H1 (cell line): ENCODE measurements at regions not wholly inside any gene's neighbourhood (a gene's known extent, or its start where the extent isn't known, plus 50 kb on each side); places are given as distances from the start of the nearest gene placed in this dataset.

ENCODE experiments used
- CTCF ChIA-PET: fragments of 300-600 bp; sonication (Branson Sonifier 250); formaldehyde crosslinking; loops from one replicate; lab custom pipeline; 2021; ENCODE audit not compliant: partially characterized antibody; lab: Charles Lee
- POLR2A ChIA-PET: fragments of 300-600 bp; sonication (Branson Sonifier 250); formaldehyde crosslinking; loops from one replicate; lab custom pipeline; 2021; ENCODE audit warnings: inconsistent platforms; ENCODE audit not compliant: partially characterized antibody; lab: Charles Lee
- DNase-seq, 2 experiments: peaks; one replicate each; pipeline versions ENCODE4 v3.0.0 to v3.0.0-alpha.2; 2010 to 2022; ENCODE audit warnings: low spot score in 2 of 2, low read depth in 1 of 2, mixed read lengths in 1 of 2
- FAIRE-seq: peaks from 2 replicates; lab custom pipeline; 2011; peaks lifted over from hg19 to GRCh38; lab: Jason Lieb, UNC
- H2AFZ ChIP-seq: 2 replicates; pipeline ENCODE4 v1.8.1; 2012; ENCODE audit warnings: low read length, inconsistent platforms
- H2AK5ac ChIP-seq: 2 replicates; pipeline ENCODE4 v1.6.1; 2013; ENCODE audit warnings: low read depth, low read length
- H2BK120ac ChIP-seq: replicated peaks from 2 replicates; pipeline ENCODE3; 2013; ENCODE audit warnings: low read depth, low read length, inconsistent platforms
- H2BK12ac ChIP-seq: 2 replicates; pipeline ENCODE4 v1.6.1; 2013; ENCODE audit warnings: low read depth, low read length
- H2BK15ac ChIP-seq: 2 replicates; pipeline ENCODE4 v1.6.1; 2013; ENCODE audit warnings: low read length
- H2BK20ac ChIP-seq: 2 replicates; pipeline ENCODE4 v1.6.1; 2013; ENCODE audit warnings: low read length
- H2BK5ac ChIP-seq: 2 replicates; pipeline ENCODE4 v1.6.1; 2013; ENCODE audit warnings: low read depth, low read length
- H3K14ac ChIP-seq: 2 replicates; pipeline ENCODE4 v1.6.1; 2013; ENCODE audit warnings: inconsistent platforms; ENCODE audit not compliant: insufficient read length
- H3K18ac ChIP-seq: 2 replicates; pipeline ENCODE4 v1.6.1; 2013; ENCODE audit warnings: low read length; ENCODE audit errors: extremely low read depth
- H3K23ac ChIP-seq: 2 replicates; pipeline ENCODE4 v1.6.1; 2013; ENCODE audit warnings: inconsistent platforms; ENCODE audit not compliant: insufficient read length
- H3K23me2 ChIP-seq: 2 replicates; pipeline ENCODE4 v1.6.1; 2013; ENCODE audit warnings: low read depth, low read length
- H3K27ac ChIP-seq: 2 replicates; pipeline ENCODE4 v1.6.1; 2011; ENCODE audit warnings: low read depth, low read length, inconsistent platforms
- H3K27me3 ChIP-seq, 4 experiments: replicated peaks in 1 of 4; 1 replicate in 1 of 4; 2 replicates in 3 of 4; pipeline versions ENCODE4 v1.6.1 to v1.8.1; 2011 to 2013; ENCODE audit warnings: low read length in 3 of 4, mild to moderate bottlenecking in 3 of 4, inconsistent platforms in 2 of 4, mixed read lengths in 2 of 4, moderate library complexity in 1 of 4; ENCODE audit not compliant: control insufficient read depth in 3 of 4, insufficient read depth in 3 of 4; ENCODE audit errors: extremely low read depth in 1 of 4
- H3K36me3 ChIP-seq, 4 experiments: 2 replicates each; pipeline versions ENCODE4 v1.6.1 to v1.8.1; 2011 to 2013; ENCODE audit warnings: mild to moderate bottlenecking in 4 of 4, low read length in 3 of 4, moderate library complexity in 2 of 4, control low read depth in 1 of 4, inconsistent platforms in 1 of 4; ENCODE audit not compliant: insufficient read depth in 4 of 4, control insufficient read depth in 2 of 4
- H3K4ac ChIP-seq: replicated peaks from 2 replicates; pipeline ENCODE3; 2013; ENCODE audit warnings: low read length, low read depth, mixed read lengths, inconsistent platforms; ENCODE audit not compliant: insufficient read length
- H3K4me1 ChIP-seq, 4 experiments: replicated peaks in 1 of 4; 1 replicate in 1 of 4; 2 replicates in 3 of 4; pipeline versions ENCODE4 v1.6.1 to v1.8.1; 2011 to 2013; ENCODE audit warnings: low read length in 3 of 4, inconsistent platforms in 2 of 4, mixed read lengths in 1 of 4; ENCODE audit not compliant: insufficient read depth in 4 of 4, control insufficient read depth in 3 of 4
- H3K4me2 ChIP-seq, 2 experiments: 2 replicates each; pipeline versions ENCODE4 v1.6.1 to v1.8.1; 2011 to 2013; ENCODE audit warnings: low read depth in 2 of 2, low read length in 2 of 2, control low read depth in 1 of 2, inconsistent platforms in 1 of 2, mild to moderate bottlenecking in 1 of 2; ENCODE audit not compliant: insufficient read depth in 1 of 2
- H3K4me3 ChIP-seq, 4 experiments: fragments of 200-600, 300-600 bp in 1 of 4; sonication (generic), shearing (Covaris generic), sonication (Bioruptor Twin) in 1 of 4; 2 replicates each; pipeline versions ENCODE4 v1.5.1 to v1.8.1; 2011 to 2016; ENCODE audit warnings: low read length in 4 of 4, low read depth in 3 of 4, control low read depth in 2 of 4, inconsistent platforms in 2 of 4, mild to moderate bottlenecking in 2 of 4, mixed read lengths in 1 of 4, moderate library complexity in 1 of 4; ENCODE audit not compliant: insufficient read depth in 2 of 4; ENCODE audit errors: extremely low read depth in 1 of 4
- H3K56ac ChIP-seq: replicated peaks from 2 replicates; pipeline ENCODE3; 2013; ENCODE audit warnings: low read depth, mild to moderate bottlenecking, mixed read lengths, low read length, inconsistent platforms; ENCODE audit not compliant: insufficient read length
- H3K79me1 ChIP-seq: 2 replicates; pipeline ENCODE4 v1.6.1; 2013; ENCODE audit warnings: low read depth, low read length, control low read depth
- H3K79me2 ChIP-seq, 2 experiments: 2 replicates each; pipeline versions ENCODE4 v1.6.1 to v1.8.1; 2012 to 2013; ENCODE audit warnings: low read length in 2 of 2, mild to moderate bottlenecking in 2 of 2, inconsistent platforms in 1 of 2; ENCODE audit not compliant: insufficient read depth in 2 of 2, control insufficient read depth in 1 of 2
- H3K9ac ChIP-seq, 4 experiments: replicated peaks in 1 of 4; 1 replicate in 1 of 4; 2 replicates in 3 of 4; pipeline versions ENCODE4 v1.6.1 to v1.8.1; 2011 to 2013; ENCODE audit warnings: low read depth in 3 of 4, low read length in 3 of 4, control low read depth in 2 of 4, mild to moderate bottlenecking in 2 of 4, moderate library complexity in 2 of 4, inconsistent platforms in 1 of 4; ENCODE audit errors: extremely low read depth in 1 of 4
- H3K9me3 ChIP-seq, 2 experiments: 2 replicates each; pipeline versions ENCODE4 v1.6.1 to v1.8.1; 2012 to 2013; ENCODE audit warnings: mild to moderate bottlenecking in 2 of 2, moderate library complexity in 2 of 2, control low read depth in 1 of 2, inconsistent platforms in 1 of 2, low read depth in 1 of 2, low read length in 1 of 2, mixed read lengths in 1 of 2; ENCODE audit not compliant: insufficient read depth in 2 of 2
- H4K20me1 ChIP-seq, 2 experiments: replicated peaks in 1 of 2; 2 replicates each; pipeline versions ENCODE3 to v1.8.1; 2011 to 2013; ENCODE audit warnings: inconsistent platforms in 2 of 2, low read length in 2 of 2, mild to moderate bottlenecking in 1 of 2; ENCODE audit not compliant: insufficient read depth in 2 of 2, control insufficient read depth in 1 of 2
- H4K5ac ChIP-seq: 2 replicates; pipeline ENCODE4 v1.6.1; 2013; ENCODE audit warnings: low read length, low read depth, mixed read lengths, inconsistent platforms; ENCODE audit not compliant: insufficient read length
- H4K8ac ChIP-seq: 2 replicates; pipeline ENCODE4 v1.8.0; 2013; ENCODE audit warnings: mild to moderate bottlenecking, moderate library complexity, low read length, inconsistent platforms; ENCODE audit not compliant: insufficient read depth; ENCODE audit errors: extremely low read depth
- H4K91ac ChIP-seq: replicated peaks from 2 replicates; pipeline ENCODE3; 2013; ENCODE audit warnings: low read length, mixed read lengths, inconsistent platforms; ENCODE audit not compliant: insufficient read length
- BRCA1 ChIP-seq: IDR thresholded peaks from 2 replicates; pipeline ENCODE4 v1.6.1; 2012; ENCODE audit warnings: low read depth, low read length, improper control_type of control experiment
- CEBPB ChIP-seq: IDR thresholded peaks from 2 replicates; pipeline ENCODE4 v1.6.1; 2012; ENCODE audit warnings: low read depth, low read length
- CHD1 ChIP-seq: IDR thresholded peaks from 2 replicates; pipeline ENCODE4 v1.6.1; 2012; ENCODE audit warnings: low read depth, low read length, improper control_type of control experiment
- CTBP2 ChIP-seq: IDR thresholded peaks from 2 replicates; pipeline ENCODE4 v1.7.0; 2011; ENCODE audit warnings: borderline replicate concordance, mild to moderate bottlenecking, moderate library complexity, mixed read lengths, low read length; ENCODE audit not compliant: insufficient read depth, insufficient read length
- EGR1 ChIP-seq: IDR thresholded peaks from 2 replicates; pipeline ENCODE4 v1.6.1; 2011; ENCODE audit warnings: low read depth, low read length, borderline replicate concordance
- EP300 ChIP-seq, 2 experiments: IDR thresholded peaks; 1 replicate in 1 of 2; 2 replicates in 1 of 2; pipeline ENCODE4 v1.6.1; 2011 to 2012; ENCODE audit warnings: low read depth in 2 of 2, low read length in 2 of 2, mild to moderate bottlenecking in 2 of 2, borderline replicate concordance in 1 of 2, inconsistent platforms in 1 of 2, moderate library complexity in 1 of 2
- EZH2 ChIP-seq: fragments of 200-600 bp; sonication (generic); IDR thresholded peaks from 2 replicates; pipeline ENCODE4 v1.7.1; 2012; ENCODE audit warnings: low read depth, mild to moderate bottlenecking, moderate library complexity, low read length, inconsistent platforms; ENCODE audit not compliant: severe bottlenecking
- HDAC6 ChIP-seq: IDR thresholded peaks from one replicate; pipeline ENCODE4 v1.7.1; 2012; ENCODE audit warnings: low read depth, mild to moderate bottlenecking, inconsistent platforms, low read length, moderate library complexity
- PHF8 ChIP-seq: fragments of 200-600 bp; sonication (generic); conservative IDR thresholded peaks from 2 replicates; pipeline ENCODE4 v1.7.1; 2012; ENCODE audit warnings: low read depth, mild to moderate bottlenecking, inconsistent platforms, low read length, moderate library complexity
- RAD21 ChIP-seq, 2 experiments: IDR thresholded peaks in 1 of 2; conservative IDR thresholded peaks in 1 of 2; 2 replicates each; pipeline ENCODE4 v1.6.1; 2011; ENCODE audit warnings: low read depth in 2 of 2, low read length in 2 of 2, improper control_type of control experiment in 1 of 2, inconsistent platforms in 1 of 2, mild to moderate bottlenecking in 1 of 2, moderate library complexity in 1 of 2
- RFX5 ChIP-seq: IDR thresholded peaks from 2 replicates; pipeline ENCODE4 v1.6.1; 2011; ENCODE audit warnings: low read depth, low read length, improper control_type of control experiment, borderline replicate concordance
- RNF2 ChIP-seq: fragments of 200-900, 300-1000 bp; sonication (generic); IDR thresholded peaks from 2 replicates; pipeline ENCODE4 v1.7.1; 2016; ENCODE audit warnings: borderline replicate concordance, low read depth, mild to moderate bottlenecking, antibody characterized with exemption, low read length; ENCODE audit not compliant: poor library complexity, severe bottlenecking; ENCODE audit errors: missing control alignments
- WGBS, 2 experiments: shearing (Covaris generic) in 1 of 2; methylation state at CpG; one replicate each; pipeline versions ENCODE4 v1.1.6 to v1.1.7; 2013 to 2015; ENCODE audit warnings: low lambda C conversion rate in 2 of 2, mixed read lengths in 2 of 2, inconsistent platforms in 1 of 2, low coverage in 1 of 2, missing lambda C conversion rate in 1 of 2; ENCODE audit not compliant: insufficient replicate concordance in 2 of 2, insufficient coverage in 1 of 2, insufficient read length in 1 of 2; ENCODE audit errors: extremely low coverage in 1 of 2, missing lambda C conversion rate in 1 of 2; 5-methylcytosine and 5-hydroxymethylcytosine counted together
- TF ChIP-seq, protein P1 (sequence below): IDR thresholded peaks from 2 replicates; pipeline ENCODE4 v1.6.1; 2011; ENCODE audit warnings: low read length, improper control_type of control experiment

GRCh38 chr7:49718760-49719159 lies 54.7 kb upstream of the VWC2 start:
- 100% methylated on average over 4 of the region's 4 CpGs; no CpG with 5 or more reads in 1 of the 2 experiments for WGBS, 2 experiments
- ChIA-PET CTCF (no interaction called here), POLR2A (no interaction called here)
- H2BK20ac ChIP-seq: no peak overlapping the region
- H2BK15ac ChIP-seq: no peak overlapping the region
- H3K27ac ChIP-seq: no peak overlapping the region
- no peaks in the 10 kb centered on the region for H3K79me2 ChIP-seq
- H2AFZ ChIP-seq: no peak overlapping the region
- no peak overlapping the region for H4K5ac ChIP-seq
- H4K8ac ChIP-seq: no peak overlapping the region
- H3K27me3 ChIP-seq: no peaks in the 10 kb centered on the region
- no peaks in the 10 kb centered on the region; a peak in 1 of 7 replicates for H3K4me1 ChIP-seq
- H3K18ac ChIP-seq: no peak overlapping the region
- no peak overlapping the region for H3K9ac ChIP-seq
- no peak overlapping the region for H2BK12ac ChIP-seq
- H4K20me1 ChIP-seq: no peaks in the 10 kb centered on the region
- H3K4ac ChIP-seq: no peak overlapping the region
- H2AK5ac ChIP-seq: no peak overlapping the region
- no peak overlapping the region for H4K91ac ChIP-seq
- H2BK5ac ChIP-seq: no peak overlapping the region
- H3K79me1 ChIP-seq: no peaks in the 10 kb centered on the region
- no peak for DNase-seq
- H3K23ac ChIP-seq: no peak overlapping the region
- no peak overlapping the region for H3K4me3 ChIP-seq
- FAIRE-seq: no peak
- H2BK120ac ChIP-seq: no peak overlapping the region
- H3K14ac ChIP-seq: no peak overlapping the region
- no peak overlapping the region for H3K4me2 ChIP-seq
- no peaks in the 10 kb centered on the region for H3K23me2 ChIP-seq
- H3K36me3 ChIP-seq: no peaks in the 10 kb centered on the region; a peak in 1 of 8 replicates
- no peak overlapping the region for H3K56ac ChIP-seq
- peaks cover 2 to 6% of the 10 kb centered on the region in 2 experiments; a peak in 2 of 4 replicates for H3K9me3 ChIP-seq
- TF ChIP-seq CTBP2 (no peak), EZH2 (no peak), CEBPB (no peak), CHD1 (no peak), HDAC6 (no peak), EP300 (IDR thresholded peaks at IDR 0.05; ENCODE audit: borderline replicate concordance in 1 of 2, low read depth in 2 of 2, low read length in 2 of 2) (no peak), RAD21 (IDR thresholded peaks at IDR 0.05 in 1 of 2, conservative IDR thresholded peaks at IDR 0.05 in 1 of 2; ENCODE audit: low read depth in 2 of 2, low read length in 2 of 2) (no peak), BRCA1 (no peak), EGR1 (no peak), PHF8 (no peak), RNF2 (no peak), RFX5 (no peak)
- TF ChIP-seq, protein P1, sequence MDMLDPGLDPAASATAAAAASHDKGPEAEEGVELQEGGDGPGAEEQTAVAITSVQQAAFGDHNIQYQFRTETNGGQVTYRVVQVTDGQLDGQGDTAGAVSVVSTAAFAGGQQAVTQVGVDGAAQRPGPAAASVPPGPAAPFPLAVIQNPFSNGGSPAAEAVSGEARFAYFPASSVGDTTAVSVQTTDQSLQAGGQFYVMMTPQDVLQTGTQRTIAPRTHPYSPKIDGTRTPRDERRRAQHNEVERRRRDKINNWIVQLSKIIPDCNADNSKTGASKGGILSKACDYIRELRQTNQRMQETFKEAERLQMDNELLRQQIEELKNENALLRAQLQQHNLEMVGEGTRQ: no peak
